MM.1S (cell line): ENCODE measurements at regions not wholly inside any gene's neighbourhood (a gene's known extent, or its start where the extent isn't known, plus 50 kb on each side); places are given as distances from the start of the nearest gene placed in this dataset.

Experiments
- EZH2 ChIP-seq: fragments of 300-600 bp; sonication (generic); optimal IDR thresholded peaks from 2 replicates; pipeline ENCODE3; 2017; ENCODE audit warnings: low read depth, mild to moderate bottlenecking, antibody characterized with exemption, low read length, mixed read lengths
- TF ChIP-seq, protein P1 (sequence below): fragments of 300-600 bp; sonication (generic); IDR thresholded peaks from 2 replicates; pipeline ENCODE4 v1.5.1; 2016; ENCODE audit warnings: antibody characterized with exemption, low read length, mixed read lengths

DNA sequence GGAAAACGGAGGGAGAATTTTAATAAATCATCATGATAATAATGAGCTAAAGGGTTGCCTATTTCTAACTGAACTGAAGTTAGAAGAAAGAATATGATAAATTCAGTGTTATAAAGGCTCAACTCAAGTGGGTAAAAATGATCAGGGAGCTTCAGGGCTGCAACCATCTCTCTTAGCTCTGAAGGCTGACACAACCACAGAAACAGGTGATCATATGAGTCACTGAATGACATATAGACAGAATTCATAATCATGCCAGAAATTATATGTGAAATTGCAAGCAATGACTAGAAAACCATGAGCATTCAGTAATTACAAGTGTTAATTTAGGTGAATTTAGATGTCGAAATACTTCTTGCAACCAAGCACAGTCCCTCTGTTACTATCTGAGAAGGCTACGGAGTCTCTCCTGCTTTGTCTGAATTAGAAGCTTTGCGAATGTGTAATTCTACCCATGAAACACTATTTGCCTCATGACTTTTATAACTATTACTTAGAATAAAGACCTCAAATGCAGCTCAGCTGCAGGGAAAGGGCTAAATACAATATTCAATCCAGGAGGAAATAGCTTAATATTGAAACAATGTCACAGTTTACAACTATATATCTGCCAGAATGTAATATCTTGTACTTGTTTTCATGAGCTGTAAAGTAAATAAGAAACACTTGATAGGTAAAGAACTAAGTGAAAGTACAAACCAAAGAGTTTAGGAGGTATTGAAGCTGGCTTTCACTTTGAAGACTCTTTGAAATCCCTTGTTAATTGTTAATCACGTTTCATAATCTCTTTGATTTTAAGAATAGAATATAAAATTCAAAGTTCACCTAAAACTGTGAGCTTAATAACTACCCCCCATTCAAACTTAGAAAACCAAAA is 1972.6 kb downstream of the ARAP2 start:
- TF ChIP-seq, protein P1, sequence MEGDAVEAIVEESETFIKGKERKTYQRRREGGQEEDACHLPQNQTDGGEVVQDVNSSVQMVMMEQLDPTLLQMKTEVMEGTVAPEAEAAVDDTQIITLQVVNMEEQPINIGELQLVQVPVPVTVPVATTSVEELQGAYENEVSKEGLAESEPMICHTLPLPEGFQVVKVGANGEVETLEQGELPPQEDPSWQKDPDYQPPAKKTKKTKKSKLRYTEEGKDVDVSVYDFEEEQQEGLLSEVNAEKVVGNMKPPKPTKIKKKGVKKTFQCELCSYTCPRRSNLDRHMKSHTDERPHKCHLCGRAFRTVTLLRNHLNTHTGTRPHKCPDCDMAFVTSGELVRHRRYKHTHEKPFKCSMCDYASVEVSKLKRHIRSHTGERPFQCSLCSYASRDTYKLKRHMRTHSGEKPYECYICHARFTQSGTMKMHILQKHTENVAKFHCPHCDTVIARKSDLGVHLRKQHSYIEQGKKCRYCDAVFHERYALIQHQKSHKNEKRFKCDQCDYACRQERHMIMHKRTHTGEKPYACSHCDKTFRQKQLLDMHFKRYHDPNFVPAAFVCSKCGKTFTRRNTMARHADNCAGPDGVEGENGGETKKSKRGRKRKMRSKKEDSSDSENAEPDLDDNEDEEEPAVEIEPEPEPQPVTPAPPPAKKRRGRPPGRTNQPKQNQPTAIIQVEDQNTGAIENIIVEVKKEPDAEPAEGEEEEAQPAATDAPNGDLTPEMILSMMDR: no peak
- no peak for TF ChIP-seq EZH2
